ENCODE measurements at regions not wholly inside any gene's neighbourhood (a gene's known extent, or its start where the extent isn't known, plus 50 kb on each side); places are given as distances from the start of the nearest gene placed in this dataset.

DNA sequence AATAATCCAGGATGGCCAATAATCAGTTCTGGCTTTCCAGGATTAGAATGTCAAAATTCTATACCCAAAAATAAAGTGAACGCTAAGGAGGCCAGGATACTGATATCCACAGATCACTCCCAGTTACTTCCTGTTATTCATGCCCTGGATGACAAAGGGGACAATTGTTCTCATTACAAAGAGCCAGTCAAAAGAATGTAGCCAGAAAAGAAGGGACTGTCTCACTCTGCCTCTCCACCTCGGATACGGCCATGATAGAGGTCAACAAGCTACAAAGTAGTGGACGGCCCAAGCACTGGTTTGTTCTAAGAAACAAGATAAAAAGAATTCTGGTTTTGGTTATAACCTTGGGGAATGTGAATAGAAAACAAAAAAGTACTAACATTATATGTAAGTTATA lies 116.1 kb upstream of the ATF7IP start:
- Histone ChIP-seq H3K36me3 (ENCODE audit: insufficient read depth, low read length, poor library complexity, severe bottlenecking) (no peaks in the 10 kb centered on the region), H3K9me3 (ENCODE audit: low read depth, low read length, poor library complexity, severe bottlenecking) (no peaks in the 10 kb centered on the region), H3K4me1 (ENCODE audit: insufficient read depth, low read length, poor library complexity, severe bottlenecking) (peaks cover 14% of the 10 kb centered on the region), H3K27ac (ENCODE audit: low read depth, low read length, poor library complexity, severe bottlenecking) (no peak overlapping the region), H3K4me3 (ENCODE audit: low read depth, low read length, poor library complexity, severe bottlenecking) (no peak overlapping the region), H3K27me3 (replicated peaks; ENCODE audit: insufficient read depth, low read depth, low read length, poor library complexity) (no peaks in the 10 kb centered on the region)
- CTCF ChIA-PET, result no interaction called here
- DNase-seq (ENCODE audit: low spot score), result no peak
- intact Hi-C loops (cut with micrococcal nuclease; ENCODE audit: unreplicated experiment), result no loop called here
- TF ChIP-seq, protein P1, sequence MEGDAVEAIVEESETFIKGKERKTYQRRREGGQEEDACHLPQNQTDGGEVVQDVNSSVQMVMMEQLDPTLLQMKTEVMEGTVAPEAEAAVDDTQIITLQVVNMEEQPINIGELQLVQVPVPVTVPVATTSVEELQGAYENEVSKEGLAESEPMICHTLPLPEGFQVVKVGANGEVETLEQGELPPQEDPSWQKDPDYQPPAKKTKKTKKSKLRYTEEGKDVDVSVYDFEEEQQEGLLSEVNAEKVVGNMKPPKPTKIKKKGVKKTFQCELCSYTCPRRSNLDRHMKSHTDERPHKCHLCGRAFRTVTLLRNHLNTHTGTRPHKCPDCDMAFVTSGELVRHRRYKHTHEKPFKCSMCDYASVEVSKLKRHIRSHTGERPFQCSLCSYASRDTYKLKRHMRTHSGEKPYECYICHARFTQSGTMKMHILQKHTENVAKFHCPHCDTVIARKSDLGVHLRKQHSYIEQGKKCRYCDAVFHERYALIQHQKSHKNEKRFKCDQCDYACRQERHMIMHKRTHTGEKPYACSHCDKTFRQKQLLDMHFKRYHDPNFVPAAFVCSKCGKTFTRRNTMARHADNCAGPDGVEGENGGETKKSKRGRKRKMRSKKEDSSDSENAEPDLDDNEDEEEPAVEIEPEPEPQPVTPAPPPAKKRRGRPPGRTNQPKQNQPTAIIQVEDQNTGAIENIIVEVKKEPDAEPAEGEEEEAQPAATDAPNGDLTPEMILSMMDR (conservative IDR thresholded peaks at IDR 0.05; ENCODE audit: low read depth, low read length), result no peak
- TF ChIP-seq EZH2 (IDR thresholded peaks at IDR 0.05; ENCODE audit: borderline replicate concordance, low read depth, low read length, poor library complexity, severe bottlenecking), result no peak
- BruUV-seq (replicated peaks), result no TSS peak
- POLR2A ChIA-PET (ENCODE audit: low non-redundant PET), result no interaction called here

DNA sequence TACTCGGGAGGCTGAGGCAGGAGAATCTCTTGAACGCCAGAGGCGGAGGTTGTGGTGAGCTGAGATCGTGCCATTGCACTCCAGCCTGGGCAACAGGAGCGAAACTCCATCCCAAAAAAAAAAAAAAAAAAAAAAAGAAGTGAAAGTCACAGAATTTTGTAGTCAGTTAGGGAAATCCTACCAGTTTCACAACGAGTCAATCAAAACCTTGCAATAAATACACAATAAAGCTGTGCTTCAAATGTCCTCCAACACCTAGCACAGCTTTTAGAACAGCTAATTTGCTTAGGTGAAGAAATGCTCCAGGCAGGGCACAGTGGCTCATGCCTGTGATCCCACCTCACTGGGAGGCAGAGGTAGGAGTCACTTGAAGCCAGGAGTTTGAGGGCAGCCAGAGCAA lies 112.8 kb upstream of the ATF7IP start:
- Histone ChIP-seq H3K9me3 (ENCODE audit: low read depth, low read length, poor library complexity, severe bottlenecking) (no peaks in the 10 kb centered on the region), H3K4me3 (ENCODE audit: low read depth, low read length, poor library complexity, severe bottlenecking) (no peak overlapping the region), H3K4me1 (ENCODE audit: insufficient read depth, low read length, poor library complexity, severe bottlenecking) (peaks cover 23% of the 10 kb centered on the region), H3K27me3 (replicated peaks; ENCODE audit: insufficient read depth, low read depth, low read length, poor library complexity) (no peaks in the 10 kb centered on the region), H3K36me3 (ENCODE audit: insufficient read depth, low read length, poor library complexity, severe bottlenecking) (no peaks in the 10 kb centered on the region), H3K27ac (ENCODE audit: low read depth, low read length, poor library complexity, severe bottlenecking) (no peak overlapping the region)
- no TSS peak for BruUV-seq (replicated peaks)
- intact Hi-C loops (cut with micrococcal nuclease; ENCODE audit: unreplicated experiment), result no loop called here
- TF ChIP-seq EZH2 (IDR thresholded peaks at IDR 0.05; ENCODE audit: borderline replicate concordance, low read depth, low read length, poor library complexity, severe bottlenecking), result no peak
- TF ChIP-seq, protein P1 (conservative IDR thresholded peaks at IDR 0.05; ENCODE audit: low read depth, low read length), result no peak
- POLR2A ChIA-PET (ENCODE audit: low non-redundant PET), result no interaction called here
- DNase-seq (ENCODE audit: low spot score), result no peak
- CTCF ChIA-PET, result no interaction called here

DNA sequence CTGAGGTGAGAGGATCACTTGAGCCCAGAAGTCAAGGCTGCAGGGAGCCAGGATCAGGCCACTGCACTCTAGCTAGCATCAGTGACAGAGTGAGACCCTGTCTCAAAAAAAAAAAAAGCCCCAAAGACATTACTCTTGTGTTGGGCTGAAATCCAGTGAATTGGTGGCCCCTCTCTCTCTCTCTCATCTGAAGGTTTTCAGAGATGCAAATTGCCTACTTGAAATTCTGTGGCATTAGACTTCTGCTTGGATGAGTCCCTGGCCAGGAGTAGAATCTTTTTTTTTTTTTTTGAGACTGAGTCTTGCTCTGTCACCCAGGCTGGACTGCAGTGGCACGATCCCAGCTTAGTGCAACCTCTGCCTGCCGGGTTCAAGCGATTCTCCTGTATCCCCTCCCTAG lies 112.0 kb upstream of the ATF7IP start:
- Histone ChIP-seq H3K9me3 (ENCODE audit: low read depth, low read length, poor library complexity, severe bottlenecking) (no peaks in the 10 kb centered on the region), H3K27ac (ENCODE audit: low read depth, low read length, poor library complexity, severe bottlenecking) (no peak overlapping the region), H3K27me3 (replicated peaks; ENCODE audit: insufficient read depth, low read depth, low read length, poor library complexity) (no peaks in the 10 kb centered on the region), H3K4me3 (ENCODE audit: low read depth, low read length, poor library complexity, severe bottlenecking) (no peak overlapping the region), H3K36me3 (ENCODE audit: insufficient read depth, low read length, poor library complexity, severe bottlenecking) (no peaks in the 10 kb centered on the region), H3K4me1 (ENCODE audit: insufficient read depth, low read length, poor library complexity, severe bottlenecking) (peaks cover 30% of the 10 kb centered on the region)
- ChIA-PET POLR2A (ENCODE audit: low non-redundant PET) (no interaction called here), CTCF (interaction anchor here (0.7 kb wide), 1 partner anchor 262 kb away, joined by 3 read pairs; no protein-coding TSS in a partner anchor)
- DNase-seq (ENCODE audit: low spot score), result no peak
- no peak for TF ChIP-seq EZH2 (IDR thresholded peaks at IDR 0.05; ENCODE audit: borderline replicate concordance, low read depth, low read length, poor library complexity, severe bottlenecking)
- TF ChIP-seq, protein P1 (conservative IDR thresholded peaks at IDR 0.05; ENCODE audit: low read depth, low read length), result no peak
- intact Hi-C loops (cut with micrococcal nuclease; ENCODE audit: unreplicated experiment), result no loop called here
- no TSS peak for BruUV-seq (replicated peaks)

All from A673 (cell line).